ENCODE measurements at regions not wholly inside any gene's neighbourhood (a gene's known extent, or its start where the extent isn't known, plus 50 kb on each side); places are given as distances from the start of the nearest gene placed in this dataset.

- TF ChIP-seq Cebpa-rat (IDR thresholded peaks at IDR 0.05) = no peak
- Histone ChIP-seq H3K27me3 (no peaks in the 10 kb centered on the region), H3K9ac (no peak overlapping the region), H3K4me1 (no peaks in the 10 kb centered on the region), H3K9me3 (no peaks in the 10 kb centered on the region), H3K4me3 (no peak overlapping the region), H3K27ac (no peak overlapping the region), H3K36me3 (no peaks in the 10 kb centered on the region), H4K20me1 (no peaks in the 10 kb centered on the region), H3K4me2 (no peak overlapping the region)
These were observed 574.8 kb downstream of the PSAT1 start for GRCh38 chr9:78871452-78872331.

DNA sequence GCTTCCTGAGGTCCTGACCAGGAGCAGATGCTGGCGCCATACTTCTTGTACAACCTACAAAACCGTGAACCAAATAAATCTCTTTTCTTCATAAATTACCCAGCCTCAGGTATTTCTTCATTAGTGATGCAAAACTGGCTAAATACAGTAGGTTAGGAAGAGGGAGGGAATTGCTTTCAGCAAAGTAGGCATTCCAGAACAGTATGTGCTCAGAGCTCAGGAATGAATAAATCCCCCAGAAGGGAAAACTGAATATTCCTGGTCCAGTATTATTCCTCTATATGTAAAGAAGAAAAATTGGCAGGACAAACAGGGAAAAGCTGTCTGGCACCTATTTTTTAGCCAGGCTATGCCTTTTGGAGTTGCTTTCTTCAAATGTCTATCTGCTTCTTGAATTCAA, 577.1 kb downstream of the PSAT1 start:
- H3K27me3 ChIP-seq = no peaks in the 10 kb centered on the region
- no peaks in the 10 kb centered on the region for H4K20me1 ChIP-seq
- H3K9me3 ChIP-seq = no peaks in the 10 kb centered on the region
- H3K9ac ChIP-seq = no peak overlapping the region
- H3K36me3 ChIP-seq = no peaks in the 10 kb centered on the region
- H3K4me3 ChIP-seq = no peak overlapping the region
- TF ChIP-seq Cebpa-rat (IDR thresholded peaks at IDR 0.05) = no peak
- no peak overlapping the region for H3K4me2 ChIP-seq
- no peak overlapping the region for H3K27ac ChIP-seq
- H3K4me1 ChIP-seq = no peaks in the 10 kb centered on the region

GRCh38 chr9:78879324-78880100, 582.6 kb downstream of the PSAT1 start:
- no peaks in the 10 kb centered on the region for H4K20me1 ChIP-seq
- no peak overlapping the region for H3K27ac ChIP-seq
- H3K9ac ChIP-seq = no peak overlapping the region
- no peak overlapping the region for H3K4me3 ChIP-seq
- no peak overlapping the region for H3K4me2 ChIP-seq
- no peaks in the 10 kb centered on the region for H3K27me3 ChIP-seq
- no peaks in the 10 kb centered on the region for H3K36me3 ChIP-seq
- no peaks in the 10 kb centered on the region for H3K4me1 ChIP-seq
- TF ChIP-seq Cebpa-rat (IDR thresholded peaks at IDR 0.05) = no peak
- no peaks in the 10 kb centered on the region for H3K9me3 ChIP-seq

DNA sequence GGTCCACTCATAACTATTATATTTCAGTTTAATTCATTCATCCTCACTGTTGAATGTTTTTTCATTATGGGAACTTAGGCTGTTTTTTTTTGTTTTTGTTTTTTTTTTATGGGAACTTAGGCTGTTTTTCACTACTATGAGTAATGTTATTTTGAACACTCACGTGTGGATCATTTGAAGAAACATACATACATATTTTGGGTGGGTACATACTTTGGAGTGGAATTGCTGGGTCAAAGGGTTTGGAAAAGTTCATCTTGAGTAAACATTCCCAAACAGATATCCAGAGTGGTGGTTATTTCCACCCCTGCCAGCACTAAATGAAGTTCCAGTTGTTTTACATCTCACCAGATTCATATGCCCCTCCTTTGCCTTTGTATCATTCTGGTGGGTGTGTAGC, 584.4 kb downstream of the PSAT1 start:
- Histone ChIP-seq H3K9ac (no peak overlapping the region), H3K4me2 (no peak overlapping the region), H3K4me3 (no peak overlapping the region), H4K20me1 (no peaks in the 10 kb centered on the region), H3K27me3 (no peaks in the 10 kb centered on the region), H3K36me3 (no peaks in the 10 kb centered on the region), H3K27ac (no peak overlapping the region), H3K4me1 (no peaks in the 10 kb centered on the region), H3K9me3 (no peaks in the 10 kb centered on the region)
- no peak for TF ChIP-seq Cebpa-rat (IDR thresholded peaks at IDR 0.05)

DNA sequence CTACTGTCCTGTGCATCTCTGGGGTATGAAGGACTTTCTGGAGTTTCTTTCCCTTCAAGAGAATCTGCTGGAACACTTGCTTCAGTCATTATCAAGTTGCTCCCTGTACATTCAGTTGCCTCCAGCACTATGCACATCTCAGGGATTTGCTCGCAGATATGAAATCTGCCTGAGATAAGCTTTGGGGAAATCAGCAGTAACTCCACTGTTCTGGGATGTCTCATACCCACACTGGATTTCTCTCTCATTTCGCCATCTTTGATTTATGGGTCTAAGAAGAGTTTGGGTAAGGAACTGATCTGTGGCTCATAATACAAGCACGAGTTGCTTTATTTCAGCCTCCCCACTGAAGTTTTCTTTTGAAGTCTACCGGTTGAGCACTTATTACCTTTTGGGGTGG, 585.6 kb downstream of the PSAT1 start:
- no peak for TF ChIP-seq Cebpa-rat (IDR thresholded peaks at IDR 0.05)
- H3K4me1 ChIP-seq = no peaks in the 10 kb centered on the region
- H3K9me3 ChIP-seq = no peaks in the 10 kb centered on the region
- H4K20me1 ChIP-seq = no peaks in the 10 kb centered on the region
- no peaks in the 10 kb centered on the region for H3K27me3 ChIP-seq
- H3K27ac ChIP-seq = no peak overlapping the region
- H3K4me2 ChIP-seq = no peak overlapping the region
- no peak overlapping the region for H3K4me3 ChIP-seq
- no peaks in the 10 kb centered on the region for H3K36me3 ChIP-seq
- no peak overlapping the region for H3K9ac ChIP-seq

DNA sequence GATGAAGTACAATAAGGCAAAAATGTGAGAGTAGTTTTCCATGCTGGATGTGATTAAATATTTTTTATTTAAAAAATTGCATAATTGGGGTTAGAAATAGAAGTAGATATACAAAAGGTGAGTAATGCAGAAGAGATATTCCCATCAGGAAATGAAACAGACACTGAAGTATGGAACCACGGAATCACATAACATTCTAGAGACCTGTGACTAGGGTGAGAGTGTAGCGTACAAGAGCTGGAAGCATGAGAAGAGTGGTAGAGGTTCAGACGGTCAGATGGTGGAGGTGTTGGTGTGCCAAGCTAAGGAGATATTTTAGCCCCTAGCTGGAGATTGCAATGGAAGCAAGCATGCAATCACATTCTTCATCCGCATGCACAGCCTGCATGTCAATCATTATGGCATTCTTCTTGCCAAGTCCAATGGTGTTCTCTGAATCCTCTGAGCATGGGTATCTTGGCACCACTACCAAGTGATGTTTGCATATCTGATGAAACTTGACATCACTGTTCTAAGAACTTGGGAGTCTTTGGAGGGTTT, 587.8 kb downstream of the PSAT1 start:
- H3K9ac ChIP-seq = no peak overlapping the region
- H3K4me2 ChIP-seq = no peak overlapping the region

GRCh38 chr9:78892182-78892581, 595.3 kb downstream of the PSAT1 start:
- Histone ChIP-seq H3K9me3 (peaks cover 3% of the 10 kb centered on the region; the same call in 1 of the 2 replicates), H3K4me3 (no peak overlapping the region), H3K4me2 (no peak overlapping the region), H3K27me3 (no peaks in the 10 kb centered on the region), H3K9ac (no peak overlapping the region), H3K27ac (no peak overlapping the region), H4K20me1 (no peaks in the 10 kb centered on the region), H3K4me1 (peaks cover 4% of the 10 kb centered on the region; the same call in 1 of the 2 replicates), H3K36me3 (no peaks in the 10 kb centered on the region)
- TF ChIP-seq Cebpa-rat (IDR thresholded peaks at IDR 0.05) = no peak

More for the DNA sequence above, 587.8 kb downstream of the PSAT1 start:
- H4K20me1 ChIP-seq = no peaks in the 10 kb centered on the region
- H3K4me1 ChIP-seq = peaks cover 4% of the 10 kb centered on the region; the same call in 1 of the 2 replicates
- no peak overlapping the region for H3K4me3 ChIP-seq
- H3K27me3 ChIP-seq = no peaks in the 10 kb centered on the region
- no peaks in the 10 kb centered on the region for H3K9me3 ChIP-seq
- no peaks in the 10 kb centered on the region for H3K36me3 ChIP-seq
- no peak for TF ChIP-seq Cebpa-rat (IDR thresholded peaks at IDR 0.05)
- H3K27ac ChIP-seq = no peak overlapping the region

- H3K9me3 ChIP-seq = peaks cover 3% of the 10 kb centered on the region; the same call in 1 of the 2 replicates
- no peak for TF ChIP-seq Cebpa-rat (IDR thresholded peaks at IDR 0.05)
- H3K36me3 ChIP-seq = no peaks in the 10 kb centered on the region
These were observed 595.8 kb downstream of the PSAT1 start for GRCh38 chr9:78892769-78893168.

DNA sequence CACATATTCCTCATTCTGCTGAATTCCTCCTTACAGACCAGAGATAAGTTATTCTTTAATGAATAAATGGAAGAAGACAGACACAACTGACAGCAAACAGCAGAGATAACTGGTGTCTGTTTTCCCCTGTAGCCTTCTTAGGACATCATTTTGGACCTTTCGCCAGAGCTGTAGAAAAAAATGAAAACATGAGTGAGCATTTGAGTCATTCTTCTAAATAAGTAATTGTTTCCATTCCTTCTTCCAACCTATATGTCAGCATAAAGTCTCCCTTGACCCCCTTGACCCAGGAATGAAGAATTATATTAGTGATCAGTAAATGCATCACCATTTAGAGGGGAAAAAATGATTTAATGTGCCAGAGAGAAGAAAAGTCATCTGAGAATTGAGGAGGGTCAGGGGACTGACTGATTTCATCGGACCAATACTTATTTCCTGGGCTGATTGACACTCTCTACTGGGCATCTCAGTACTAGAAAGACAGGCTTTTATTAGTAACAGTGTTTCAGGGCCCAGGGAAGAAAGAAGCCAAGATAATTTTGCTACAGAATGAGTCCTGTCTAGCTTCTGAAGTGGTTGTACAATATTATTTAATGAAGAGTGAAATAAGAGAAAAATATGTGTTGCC, 597.0 kb downstream of the PSAT1 start:
- no peak overlapping the region for H3K27ac ChIP-seq

More at GRCh38 chr9:78892769-78893168, 595.8 kb downstream of the PSAT1 start:
- no peak overlapping the region for H3K4me2 ChIP-seq
- no peaks in the 10 kb centered on the region for H3K27me3 ChIP-seq
- peaks cover 4% of the 10 kb centered on the region; the same call in 1 of the 2 replicates for H3K4me1 ChIP-seq
- no peaks in the 10 kb centered on the region for H4K20me1 ChIP-seq
- no peak overlapping the region for H3K4me3 ChIP-seq
- no peak overlapping the region for H3K27ac ChIP-seq
- H3K9ac ChIP-seq = no peak overlapping the region

More for the DNA sequence above, 597.0 kb downstream of the PSAT1 start:
- no peak overlapping the region for H3K9ac ChIP-seq
- no peaks in the 10 kb centered on the region for H3K27me3 ChIP-seq
- TF ChIP-seq Cebpa-rat (IDR thresholded peaks at IDR 0.05) = no peak
- no peaks in the 10 kb centered on the region for H4K20me1 ChIP-seq
- H3K4me2 ChIP-seq = no peak overlapping the region
- no peaks in the 10 kb centered on the region for H3K36me3 ChIP-seq
- no peak overlapping the region for H3K4me3 ChIP-seq
- H3K4me1 ChIP-seq = no peaks in the 10 kb centered on the region
- H3K9me3 ChIP-seq = peaks cover 3% of the 10 kb centered on the region; the same call in 1 of the 2 replicates

Measured in BLaER1 (cell line).